NCI-H1694 treated with DMSO at 0.1 percent for 48 hours (cell line): ENCODE measurements at regions not wholly inside any gene's neighbourhood (a gene's known extent, or its start where the extent isn't known, plus 50 kb on each side); places are given as distances from the start of the nearest gene placed in this dataset.
"Not testable (repeated sequence)": the region's sequence is repeated elsewhere in the genome, so short reads cannot be mapped to it uniquely, and the experiment has no call there.

Source experiments
- DNase-seq: peaks from one replicate; lab custom pipeline; 2025; lab: John Stamatoyannopoulos, UW

DNA sequence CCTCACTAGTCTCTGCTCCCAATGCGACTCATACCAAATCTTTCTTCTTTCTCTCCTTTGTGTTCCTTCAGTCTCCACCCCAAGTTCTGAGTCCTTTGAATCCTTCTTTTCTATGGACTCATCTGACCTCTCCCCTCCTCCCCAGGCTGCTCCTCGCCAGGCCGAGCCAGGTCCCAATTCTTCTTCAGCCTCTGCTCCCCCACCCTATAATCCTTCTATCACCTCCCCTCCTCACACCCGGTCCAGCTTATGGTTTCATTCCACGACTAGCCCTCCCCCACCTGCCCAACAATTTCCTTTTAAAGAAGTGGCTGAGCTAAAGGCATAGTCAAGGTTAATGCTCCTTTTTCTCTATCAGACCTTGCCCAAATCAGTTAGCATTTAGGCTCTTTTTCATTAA is 518.5 kb downstream of the MATN1 start:
- DNase-seq = not testable (repeated sequence)

DNA sequence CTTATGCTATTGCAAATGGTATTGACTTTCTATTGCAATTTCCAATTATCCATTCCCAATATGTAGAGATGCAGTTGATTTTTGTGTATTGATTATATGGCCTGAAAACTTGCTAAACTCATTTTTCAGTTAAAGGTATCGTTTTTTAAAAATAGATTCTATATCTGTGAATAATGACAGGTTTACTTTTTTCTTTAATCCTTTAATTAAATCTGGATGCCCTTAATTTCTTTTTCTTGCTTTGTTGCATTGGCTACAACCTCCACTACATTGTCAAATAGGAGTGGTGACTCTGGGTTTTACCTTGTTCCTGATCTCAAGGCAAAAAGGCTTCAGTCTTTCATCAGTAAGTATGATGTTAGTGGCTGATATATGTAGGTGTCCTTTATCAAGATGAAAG is 522.4 kb downstream of the MATN1 start:
- DNase-seq = no peak

DNA sequence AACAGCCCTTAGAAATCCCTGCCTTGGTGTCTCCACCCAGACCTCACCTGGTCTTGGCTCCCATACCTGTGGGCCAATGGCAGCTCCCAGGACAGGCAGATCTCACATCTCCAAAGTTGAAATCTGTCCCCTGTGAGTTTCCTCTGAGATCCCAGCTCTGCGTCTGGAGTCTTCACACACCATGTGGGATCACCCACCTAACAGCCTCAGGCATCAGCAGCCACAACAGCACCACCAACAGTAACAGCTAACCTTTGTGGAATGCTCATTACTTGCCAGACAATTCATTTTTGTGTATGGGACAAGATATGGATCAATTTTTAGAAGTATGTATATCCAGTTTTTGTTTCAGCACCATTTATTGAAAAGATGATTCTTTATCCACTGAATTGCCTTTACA is 523.2 kb downstream of the MATN1 start:
- DNase-seq = no peak

DNA sequence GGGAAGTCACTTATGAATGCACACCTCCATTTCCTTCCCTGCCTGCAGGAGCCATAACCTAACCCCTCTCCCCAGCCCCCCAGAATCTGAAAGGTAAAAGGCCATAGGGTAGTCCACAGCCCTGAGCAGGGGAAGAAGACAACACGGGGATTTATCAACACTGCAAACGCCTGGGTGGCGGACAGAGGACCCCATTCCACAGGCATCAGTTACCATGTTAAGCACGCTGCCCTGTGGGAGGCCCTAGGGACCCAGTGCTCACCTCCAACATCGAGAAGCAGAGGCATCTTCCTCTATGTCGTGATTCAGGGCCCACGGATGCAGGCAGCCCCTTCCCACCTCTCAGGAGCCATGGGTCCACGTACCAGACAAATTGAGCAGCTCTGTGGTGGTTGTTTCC is 523.8 kb downstream of the MATN1 start:
- no peak for DNase-seq

DNA sequence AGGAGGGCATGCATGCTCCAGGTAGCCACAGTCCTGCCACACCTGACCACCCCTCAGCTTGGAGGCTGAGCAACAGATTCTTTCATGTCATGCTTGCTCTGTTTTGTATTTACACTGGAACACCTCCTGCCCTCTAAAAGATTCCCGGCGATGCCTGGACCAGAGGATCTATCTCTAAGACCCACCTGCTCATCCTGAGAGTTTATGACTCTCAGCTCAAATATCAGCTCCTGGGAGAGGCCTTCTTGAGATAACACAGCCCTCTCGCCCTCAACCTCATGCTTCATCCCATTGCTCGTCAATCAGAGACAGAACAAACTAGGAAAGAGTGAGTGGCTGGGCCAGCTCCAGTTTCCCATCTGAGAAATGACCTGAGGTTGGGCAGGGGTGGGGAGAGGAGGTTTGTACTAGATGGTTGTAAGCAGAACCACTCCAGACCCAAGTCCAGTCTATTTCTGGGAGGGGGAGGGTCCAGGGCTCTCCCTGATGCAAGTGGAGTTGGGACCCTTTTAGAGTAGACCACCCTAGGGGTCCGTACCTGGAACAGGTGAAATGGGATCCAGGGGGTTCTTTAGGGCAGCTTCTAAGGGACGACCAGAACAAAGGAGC is 524.5 kb downstream of the MATN1 start:
- DNase-seq = no peak

DNA sequence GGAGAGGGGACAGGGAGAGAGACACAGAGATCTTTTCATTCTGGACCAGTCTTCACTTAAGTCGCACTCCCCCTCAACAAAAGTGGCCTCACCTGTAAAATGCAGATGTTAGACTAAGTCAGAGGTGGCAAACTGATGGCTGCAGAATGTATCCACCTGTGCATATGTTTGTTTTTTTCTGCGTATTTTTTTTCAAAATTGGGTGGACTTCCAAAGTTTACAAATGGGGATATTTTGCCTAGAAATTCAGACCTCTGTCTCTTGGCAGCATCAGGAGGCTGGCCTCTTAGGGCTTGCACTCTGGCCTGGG is 525.0 kb downstream of the MATN1 start:
- no peak for DNase-seq

DNA sequence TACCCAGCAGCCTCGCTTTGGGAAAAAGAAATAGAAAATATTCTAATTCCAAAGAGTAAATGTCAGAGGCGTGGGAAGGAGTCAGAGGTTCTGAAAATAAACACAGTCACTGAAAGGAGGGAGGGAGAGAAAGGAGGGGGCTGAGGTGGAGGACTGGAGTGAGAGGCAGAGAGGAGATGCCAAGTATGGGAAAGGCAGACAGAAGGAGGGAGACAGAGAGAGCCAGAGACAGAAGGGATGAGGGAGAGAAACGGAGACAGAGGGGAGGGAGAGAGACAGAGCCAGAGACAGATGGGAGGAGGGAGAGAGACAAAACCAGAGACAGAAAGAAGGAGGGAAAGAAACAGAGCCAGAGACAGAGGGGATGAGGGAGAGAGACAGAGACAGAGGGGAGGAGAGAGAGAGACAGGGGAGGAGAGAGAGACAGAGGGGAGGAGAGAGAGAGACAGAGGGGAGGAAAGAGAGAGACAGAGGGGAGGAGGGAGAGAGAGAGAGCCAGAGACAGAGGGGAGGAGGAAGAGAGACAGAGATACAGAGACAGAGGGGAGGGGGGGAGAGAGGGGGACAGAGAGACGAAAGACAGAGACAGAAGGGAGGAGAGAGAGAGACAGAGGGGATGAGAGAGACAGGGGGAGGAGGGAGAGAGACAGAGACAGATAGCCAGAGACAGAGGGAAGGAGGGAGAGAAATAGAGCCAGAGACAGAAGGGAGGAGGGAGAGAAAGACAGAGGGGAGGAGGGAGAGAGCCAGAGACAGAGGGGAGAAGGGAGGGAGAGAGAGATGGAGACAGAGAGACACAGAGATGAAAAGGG is 525.5 kb downstream of the MATN1 start:
- DNase-seq = no peak

DNA sequence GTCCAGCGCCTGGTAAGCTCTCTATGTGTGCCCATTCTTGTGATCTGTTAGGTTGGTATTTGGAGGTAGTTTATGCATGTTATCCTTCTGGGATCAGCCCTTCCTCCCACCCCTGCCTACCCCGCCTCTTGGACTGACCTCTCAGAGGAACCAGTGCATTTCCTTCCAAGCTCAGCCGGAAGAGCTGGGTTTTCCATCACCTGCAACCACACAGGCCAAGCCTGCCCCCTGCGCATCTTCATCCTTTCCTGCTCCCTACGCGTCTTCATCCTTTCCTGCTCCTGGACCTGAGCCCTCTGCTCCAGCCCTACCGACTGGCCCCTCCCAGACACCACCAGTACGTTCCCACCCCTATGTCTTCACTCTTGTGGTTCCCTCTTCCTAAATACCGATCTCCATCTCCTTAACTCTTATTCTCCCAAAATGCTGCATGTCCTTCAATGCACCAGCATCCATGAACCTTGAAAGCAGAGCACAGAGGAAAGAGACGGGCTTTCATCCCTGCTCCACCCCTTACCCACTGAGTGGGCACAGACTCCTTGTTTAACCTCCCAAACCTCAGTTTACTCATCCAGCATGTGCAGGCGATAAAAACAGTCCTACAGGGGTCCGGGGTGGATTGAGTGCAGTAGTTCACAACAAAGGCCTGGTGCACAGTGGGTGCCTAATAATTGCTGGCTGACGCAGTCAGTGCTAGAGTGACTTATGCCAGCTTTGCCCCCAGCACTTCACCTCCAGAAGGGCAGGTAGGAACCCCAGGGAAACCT is 526.3 kb downstream of the MATN1 start:
- DNase-seq = no peak

DNA sequence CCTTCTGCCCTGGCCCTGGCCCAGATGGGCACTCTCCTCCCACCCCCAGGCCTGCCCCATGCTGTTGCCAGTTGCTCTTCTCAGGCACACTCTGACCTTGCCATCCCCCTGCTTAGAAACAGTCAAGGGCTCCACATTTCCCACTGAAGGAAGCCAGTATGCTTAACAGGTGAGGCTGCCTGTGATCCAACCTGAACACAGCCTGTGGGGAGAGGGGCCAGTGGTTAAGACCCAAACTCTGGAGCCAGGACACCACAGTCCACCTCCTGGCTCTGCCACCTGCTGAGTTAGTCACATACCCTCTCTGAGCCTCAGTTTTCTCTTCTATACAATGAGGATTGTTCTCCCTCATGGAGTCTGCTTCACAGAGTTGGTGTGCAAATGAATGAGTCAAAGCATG is 526.9 kb downstream of the MATN1 start:
- no peak for DNase-seq

DNA sequence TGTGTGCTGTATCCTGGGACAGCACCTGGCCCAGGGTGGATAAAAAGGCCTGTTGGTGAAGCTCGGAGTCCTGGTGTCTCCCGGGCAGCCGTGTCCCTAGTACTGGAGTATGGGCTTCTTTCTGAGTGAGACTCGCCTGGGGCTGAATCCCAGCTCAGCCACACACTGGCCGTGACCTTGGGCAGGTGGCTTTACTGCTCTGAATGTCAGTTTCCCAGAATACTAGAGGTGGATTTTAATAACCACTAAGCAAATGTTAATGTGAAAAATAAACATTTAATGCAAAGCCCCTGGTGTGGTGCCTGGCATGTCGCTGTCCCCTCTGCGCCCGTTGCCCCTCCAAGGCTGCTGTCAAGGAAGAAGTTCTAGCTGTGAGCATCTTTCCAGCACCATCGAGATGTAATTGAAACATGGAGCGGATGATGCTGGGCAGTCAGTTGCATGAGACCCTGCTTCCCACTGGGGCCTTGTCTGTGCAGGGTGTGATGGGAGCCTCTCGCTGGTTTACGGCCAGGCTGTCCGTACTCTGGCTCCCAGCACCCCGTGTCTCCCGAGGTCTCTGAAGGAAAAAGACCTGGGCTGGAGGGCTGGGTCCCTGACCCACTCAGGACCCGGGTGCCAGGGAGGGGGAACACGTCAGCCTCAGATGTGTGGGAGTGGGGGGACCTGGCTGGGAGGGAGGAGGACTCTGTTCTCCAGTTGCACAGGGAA is 527.8 kb downstream of the MATN1 start:
- no peak for DNase-seq

DNA sequence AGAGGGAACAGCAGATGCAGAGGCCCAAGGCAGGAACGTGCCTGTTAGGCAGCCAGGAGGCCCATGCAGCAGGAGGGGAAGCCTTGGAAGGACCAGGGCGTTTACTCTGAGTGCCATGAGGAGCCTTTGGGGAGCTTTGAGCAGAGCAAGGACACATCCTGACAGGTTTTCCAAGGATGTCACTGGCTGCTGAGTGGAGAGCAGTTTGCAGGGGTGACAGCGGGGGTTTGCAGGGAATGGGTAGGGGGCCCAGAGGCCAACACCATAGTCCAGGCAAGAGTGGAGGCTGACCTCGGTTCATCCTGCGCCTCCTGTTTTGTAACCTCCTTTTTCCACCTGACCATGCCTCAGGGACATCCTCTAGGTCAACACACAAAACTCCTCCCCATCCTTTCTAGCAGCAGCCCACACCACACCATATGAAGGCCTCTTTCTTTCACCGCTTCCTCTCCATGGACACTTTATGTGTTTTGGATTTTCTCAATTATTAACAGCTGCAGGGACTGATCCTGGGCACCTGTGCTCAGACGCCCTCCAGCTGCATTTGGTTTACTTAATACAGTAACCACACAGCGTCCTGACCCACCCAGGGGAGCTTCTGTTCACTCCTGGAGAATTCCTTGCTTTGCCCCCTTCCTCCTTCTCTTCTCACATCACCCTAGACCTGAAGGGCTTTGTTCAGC is 528.5 kb downstream of the MATN1 start:
- no peak for DNase-seq

DNA sequence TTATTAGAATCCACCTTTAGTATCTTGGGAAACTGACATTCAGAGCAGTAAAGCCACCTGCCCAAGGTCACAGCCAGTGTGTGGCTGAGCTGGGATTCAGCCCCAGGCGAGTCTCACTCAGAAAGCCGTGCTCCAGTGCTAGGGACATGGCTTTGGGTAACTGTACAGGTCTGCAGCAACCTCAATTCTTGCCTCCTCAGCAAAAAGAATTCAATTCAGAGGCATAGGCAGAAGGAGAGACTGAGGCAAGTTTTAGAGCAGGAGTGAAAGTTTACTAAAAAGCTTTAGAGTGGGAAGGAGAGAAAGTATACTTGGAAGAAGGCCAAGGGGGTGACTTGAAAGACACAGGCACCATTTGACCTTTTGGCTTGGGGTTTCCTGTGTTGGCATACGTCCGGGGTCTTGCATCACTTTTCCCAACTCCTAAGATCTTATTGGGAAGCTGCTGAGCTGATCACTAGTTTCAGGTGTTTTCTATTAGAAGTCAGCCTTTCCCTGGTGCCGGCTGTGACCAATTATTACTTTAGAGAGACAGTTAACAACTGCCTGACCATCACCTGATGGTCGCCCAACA is 529.3 kb downstream of the MATN1 start:
- DNase-seq = no peak

DNA sequence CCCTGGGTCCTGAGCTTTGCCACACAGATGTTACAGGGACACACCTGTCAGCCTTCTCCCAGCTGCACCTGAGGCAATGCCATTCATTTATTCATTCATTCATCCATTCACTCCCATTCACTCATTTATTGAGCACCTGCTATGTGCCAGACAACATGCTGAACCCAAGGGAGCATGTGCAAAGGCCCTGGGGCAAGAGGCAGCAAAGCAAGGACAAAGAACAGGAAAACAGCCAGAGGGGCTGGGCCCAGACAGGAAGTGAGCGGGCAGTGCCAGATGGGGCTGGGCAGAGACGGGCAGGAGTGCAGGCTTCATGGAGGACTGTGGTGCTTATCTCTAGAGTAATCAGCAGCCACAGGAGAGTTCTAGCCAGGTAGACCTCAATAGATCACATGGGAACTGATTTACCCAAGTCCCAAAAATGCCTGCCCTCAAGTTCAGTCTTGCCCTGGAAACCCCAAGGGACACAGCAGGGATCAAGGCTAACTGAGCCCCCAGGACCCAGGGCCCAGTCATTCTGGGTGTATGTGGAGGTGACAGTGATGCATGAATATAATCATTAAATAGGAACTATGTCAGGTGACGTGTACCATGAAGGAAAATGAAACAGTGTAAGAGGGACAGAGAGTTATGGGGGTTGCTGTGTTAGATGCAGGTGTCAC is 530.3 kb downstream of the MATN1 start:
- no peak for DNase-seq

DNA sequence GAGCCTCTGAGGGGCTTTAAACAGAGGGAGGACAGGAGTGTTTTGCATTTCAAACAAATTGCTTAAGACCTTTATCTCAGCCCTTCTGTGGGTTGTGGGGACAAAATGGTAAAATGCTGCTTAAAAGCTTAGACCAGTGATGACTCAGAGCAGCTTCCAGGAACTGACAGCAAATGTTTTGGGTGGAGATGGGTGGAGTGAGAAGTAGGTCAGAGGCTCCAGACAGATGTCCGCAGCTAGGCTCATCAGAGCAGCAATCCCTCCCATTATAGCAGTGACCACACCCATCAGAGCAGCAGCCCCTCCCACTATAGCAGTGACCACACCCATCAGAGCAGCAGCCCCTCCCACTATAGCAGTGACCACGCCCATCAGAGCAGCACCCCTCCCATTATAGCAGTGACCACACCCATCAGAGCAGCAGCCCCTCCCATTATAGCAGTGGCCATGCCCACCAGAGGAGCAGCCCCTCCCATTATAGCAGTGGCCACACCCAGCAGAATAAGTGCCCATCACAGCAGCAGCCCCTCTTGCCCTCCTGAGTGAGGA is 532.2 kb downstream of the MATN1 start:
- DNase-seq = no peak

DNA sequence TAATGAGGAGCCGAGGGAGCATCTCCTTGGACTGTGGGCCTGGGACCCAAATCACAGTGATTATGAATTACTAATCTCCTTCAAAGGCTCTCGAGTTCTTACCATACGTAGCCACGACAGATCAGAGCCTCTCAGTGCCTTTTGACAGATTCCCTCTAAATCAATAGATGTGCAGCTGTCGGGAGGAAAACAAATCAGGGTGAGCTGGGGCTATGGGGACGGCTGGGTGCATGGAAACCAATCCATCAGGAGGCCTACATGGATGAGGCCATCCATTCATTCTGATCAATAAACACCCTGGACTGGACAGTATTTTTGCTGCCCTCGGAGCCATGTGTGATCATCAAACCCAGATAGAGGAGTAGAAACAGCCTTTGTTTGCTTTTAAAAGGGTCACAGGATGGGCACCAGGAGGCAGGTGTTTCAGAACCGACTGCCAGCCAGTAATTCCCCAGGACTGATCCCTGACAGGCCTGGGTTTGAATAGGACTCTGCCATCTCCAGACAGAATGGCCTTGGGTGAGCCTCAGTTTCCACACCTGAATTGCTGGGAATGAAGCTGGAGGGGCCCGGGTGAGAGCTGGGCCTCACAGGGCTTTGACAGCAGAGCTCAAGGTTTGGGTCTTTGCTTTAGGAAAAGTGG is 532.8 kb downstream of the MATN1 start:
- DNase-seq = no peak

DNA sequence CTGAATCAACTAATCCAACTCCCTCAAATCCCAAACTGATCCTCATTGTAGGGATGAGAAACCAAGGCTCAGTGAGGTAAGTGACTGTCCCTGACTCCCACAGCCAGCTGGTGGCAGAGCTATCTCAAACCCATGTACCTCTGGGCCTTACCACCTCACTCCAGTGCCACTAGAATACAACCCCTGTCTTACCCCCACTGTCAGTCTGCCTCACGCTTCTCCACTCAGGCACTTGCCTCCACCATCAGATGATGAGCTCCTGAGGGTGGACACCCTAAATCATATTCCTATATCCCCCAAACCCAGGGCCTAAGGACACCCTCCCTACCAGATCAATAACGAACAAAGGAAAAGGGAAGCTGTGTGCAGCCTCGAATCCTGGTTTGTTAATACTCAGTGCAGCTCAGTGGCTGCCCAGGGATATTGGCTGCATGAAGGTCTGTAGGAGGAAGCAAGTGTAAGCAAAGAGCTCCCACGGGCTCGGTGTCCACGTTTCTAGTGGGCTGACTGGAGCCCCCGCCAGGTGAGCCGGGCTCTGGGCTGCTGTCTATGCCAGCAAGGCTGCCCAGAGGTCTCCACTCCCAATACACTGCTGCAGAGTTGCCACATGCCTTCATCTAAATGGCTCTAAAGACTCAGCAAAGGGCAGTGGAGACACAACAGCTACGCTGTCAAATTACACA is 533.4 kb downstream of the MATN1 start:
- no peak for DNase-seq

DNA sequence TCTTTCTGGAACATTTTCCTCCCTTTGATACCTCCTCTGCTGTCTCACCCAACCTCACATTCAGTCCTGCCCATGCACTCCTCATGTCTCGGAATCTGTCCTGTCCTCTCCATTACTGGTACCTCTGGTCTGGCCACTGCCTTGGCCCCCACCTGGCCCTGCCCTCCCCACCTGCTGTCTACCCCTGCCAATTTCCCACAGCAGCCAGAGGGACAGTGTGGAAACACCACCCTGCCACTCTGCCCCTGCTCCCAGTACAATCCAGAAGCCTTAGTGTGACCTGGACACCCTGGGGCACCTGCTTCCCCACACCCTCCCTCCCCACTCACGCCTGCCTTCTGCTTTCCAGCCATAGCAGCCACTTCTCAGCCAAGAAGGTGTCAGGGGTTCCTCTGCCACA is 534.4 kb downstream of the MATN1 start:
- DNase-seq = no peak

DNA sequence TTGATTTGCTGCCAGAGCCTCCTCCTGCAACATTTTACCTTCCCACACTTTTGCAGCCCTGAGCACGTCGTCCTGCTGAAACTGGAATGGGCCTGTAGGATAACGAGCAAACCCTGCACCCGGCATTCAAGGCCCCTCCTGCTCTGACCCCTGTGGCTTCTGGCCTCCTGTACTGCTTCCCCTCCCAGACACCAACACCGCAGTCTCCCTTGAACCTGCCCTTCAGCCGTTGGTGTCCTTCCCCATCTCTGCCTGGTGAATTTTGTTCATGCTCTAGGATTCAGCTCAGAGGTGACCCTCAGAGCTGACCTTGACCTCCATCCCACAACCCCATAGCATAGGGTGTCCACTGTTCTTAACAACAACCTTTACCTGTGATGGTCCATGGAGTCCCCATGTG is 535.1 kb downstream of the MATN1 start:
- DNase-seq = no peak

DNA sequence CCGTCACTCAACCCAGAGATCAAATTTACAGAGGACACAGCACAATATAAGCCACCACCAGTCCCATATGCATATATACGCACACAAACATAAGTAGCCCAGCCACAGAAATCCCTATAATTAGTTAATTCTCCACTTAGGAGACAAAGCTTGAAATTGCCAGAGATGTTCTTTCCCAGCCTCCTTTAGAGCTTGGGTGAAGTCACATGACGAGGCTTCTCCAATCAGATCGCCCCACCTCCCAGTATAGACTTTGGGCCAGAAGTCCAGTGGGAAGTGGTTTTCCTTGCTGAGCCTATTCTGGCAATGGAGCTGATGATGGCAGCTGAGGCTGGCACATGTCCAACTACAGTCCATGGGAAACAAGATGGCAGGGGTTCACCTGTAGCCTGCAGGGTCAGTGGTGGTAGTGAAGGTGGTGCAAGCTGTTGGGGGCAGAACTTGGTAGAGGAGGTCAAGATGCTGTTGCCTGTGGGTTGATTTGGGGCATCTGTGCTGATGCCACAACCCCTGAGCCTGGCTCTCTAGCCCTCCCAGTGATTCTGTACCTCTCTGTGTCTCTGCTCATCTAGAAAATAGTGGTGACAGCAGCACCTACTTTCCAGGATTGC is 535.9 kb downstream of the MATN1 start:
- DNase-seq = no peak
